ENCODE measurements at regions not wholly inside any gene's neighbourhood (a gene's known extent, or its start where the extent isn't known, plus 50 kb on each side); places are given as distances from the start of the nearest gene placed in this dataset.
A peak's percentile ranks its signal among the peaks of the same experiment; 100 is the strongest.

GRCh38 chr6:144474904-144475303 is 189.8 kb downstream of the UTRN start:
- Mint-ChIP-seq H3K4me3 (no peak overlapping the region), H3K9me3 (no peaks in the 10 kb centered on the region)

GRCh38 chr6:144475411-144475810 is 190.3 kb downstream of the UTRN start:
- ChIA-PET CTCF (no interaction called here), POLR2A (interaction anchor here (0.7 kb wide), 2 partner anchors 138 to 305 kb away, joined by 3 to 5 read pairs; no protein-coding TSS in a partner anchor)
- ATAC-seq (ENCODE audit: low read depth): no peak
- Mint-ChIP-seq H3K4me3 (no peak overlapping the region), H3K9me3 (no peaks in the 10 kb centered on the region), H3K27ac (peak overlapping the region; percentile 47), H3K4me1 (no peaks in the 10 kb centered on the region), H3K36me3 (ENCODE audit: low read depth) (peaks cover 78% of the 10 kb centered on the region), H3K27me3 (no peaks in the 10 kb centered on the region)
- no peak for TF ChIP-seq CTCF (IDR thresholded peaks at IDR 0.05)
- intact Hi-C loops (cut with micrococcal nuclease): no loop called here
- no peak for DNase-seq

More at GRCh38 chr6:144474904-144475303, 189.8 kb downstream of the UTRN start:
- Mint-ChIP-seq H3K4me1 (no peaks in the 10 kb centered on the region), H3K27me3 (no peaks in the 10 kb centered on the region), H3K27ac (no peak overlapping the region), H3K36me3 (ENCODE audit: low read depth) (peaks cover 74% of the 10 kb centered on the region)
- CTCF ChIA-PET: interaction anchor here (1.3 kb wide), 1 partner anchor 257 kb away, joined by 3 read pairs; no protein-coding TSS in a partner anchor
- no peak for DNase-seq
- no peak for ATAC-seq (ENCODE audit: low read depth)
- intact Hi-C loops (cut with micrococcal nuclease): no loop called here
- POLR2A ChIA-PET: interaction anchor here (0.7 kb wide), 1 partner anchor 137 kb away, joined by 3 read pairs; no protein-coding TSS in a partner anchor
- no peak for TF ChIP-seq CTCF (IDR thresholded peaks at IDR 0.05)

DNA sequence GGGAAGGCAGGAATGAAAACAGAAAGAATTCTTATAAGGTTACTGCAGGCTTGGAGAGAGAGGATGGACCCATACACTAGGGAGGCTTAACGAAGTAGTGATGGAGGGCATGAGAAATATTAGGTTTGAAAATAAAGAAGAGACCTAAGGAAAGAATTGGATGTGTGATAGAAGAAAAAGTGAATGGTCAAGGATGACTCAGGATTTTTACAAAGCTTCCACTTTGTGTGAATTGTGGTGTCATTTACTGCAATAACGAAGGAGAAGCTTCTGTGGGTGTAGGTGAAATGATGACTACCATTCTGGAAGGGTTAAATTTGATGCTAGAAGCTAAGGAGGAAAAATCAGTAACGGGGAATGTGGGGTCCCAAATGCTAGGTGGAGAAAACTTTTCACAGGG is 191.2 kb downstream of the UTRN start:
- Mint-ChIP-seq H3K27ac (peak overlapping the region; percentile 21), H3K4me3 (no peak overlapping the region), H3K27me3 (no peaks in the 10 kb centered on the region), H3K4me1 (no peaks in the 10 kb centered on the region), H3K36me3 (ENCODE audit: low read depth) (peaks cover 74% of the 10 kb centered on the region), H3K9me3 (no peaks in the 10 kb centered on the region)
- intact Hi-C loops (cut with micrococcal nuclease): no loop called here
- ATAC-seq (ENCODE audit: low read depth) (no peak), DNase-seq (no peak)
- CTCF ChIA-PET: interaction anchor here (1.4 kb wide), 1 partner anchor 260 kb away, joined by 3 read pairs; no protein-coding TSS in a partner anchor
- POLR2A ChIA-PET: no interaction called here
- TF ChIP-seq CTCF (IDR thresholded peaks at IDR 0.05): no peak

DNA sequence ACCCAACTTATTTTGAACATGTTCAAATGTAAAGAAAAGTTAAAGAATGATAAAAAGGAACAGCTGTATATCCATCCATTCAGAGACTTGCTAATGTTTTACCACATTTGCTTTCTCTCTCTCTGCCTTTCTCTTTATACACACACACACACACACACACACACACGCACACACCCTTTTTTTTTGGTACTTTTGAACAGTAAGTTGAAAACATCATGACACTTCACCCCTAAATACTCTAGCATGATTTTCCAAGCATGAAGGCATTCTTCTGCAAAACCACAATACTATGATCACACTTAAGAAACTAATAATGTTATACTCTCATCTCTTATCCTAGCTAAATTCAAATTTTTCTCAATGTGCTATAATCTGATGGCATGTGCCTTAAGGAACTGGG is 192.3 kb downstream of the UTRN start:
- DNase-seq: no peak
- peaks cover 67% of the 10 kb centered on the region for H3K36me3 Mint-ChIP-seq (ENCODE audit: low read depth)
- TF ChIP-seq CTCF (IDR thresholded peaks at IDR 0.05): no peak
- ChIA-PET CTCF (interaction anchor here (1.4 kb wide), 1 partner anchor 261 kb away, joined by 3 read pairs; no protein-coding TSS in a partner anchor), POLR2A (no interaction called here)
- ATAC-seq (ENCODE audit: low read depth): no peak
- H3K9me3 Mint-ChIP-seq: no peaks in the 10 kb centered on the region
- no peaks in the 10 kb centered on the region for H3K27me3 Mint-ChIP-seq
- peak overlapping the region; percentile 13 for H3K27ac Mint-ChIP-seq
- intact Hi-C loops (cut with micrococcal nuclease): no loop called here
- no peaks in the 10 kb centered on the region for H3K4me1 Mint-ChIP-seq
- no peak overlapping the region for H3K4me3 Mint-ChIP-seq

DNA sequence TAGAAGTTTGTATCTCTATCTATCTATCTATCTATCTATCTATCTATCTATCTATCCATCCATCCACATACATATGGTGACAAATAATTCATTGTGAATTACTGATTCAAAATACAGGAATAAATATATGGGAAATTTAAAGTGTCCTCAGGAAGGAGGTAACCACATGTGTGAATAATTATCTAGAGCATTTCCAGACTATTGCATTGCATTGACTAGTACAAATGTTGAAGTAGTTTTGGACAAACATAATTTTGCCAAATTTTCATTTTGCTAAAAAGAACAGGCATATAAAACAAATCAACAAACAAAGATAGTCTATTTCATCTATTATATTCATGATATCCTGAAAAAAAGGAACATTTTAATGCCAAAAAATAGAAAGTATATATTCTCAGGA is 192.7 kb downstream of the UTRN start:
- DNase-seq (no peak), ATAC-seq (ENCODE audit: low read depth) (no peak)
- ChIA-PET CTCF (interaction anchor here (1.4 kb wide), 1 partner anchor 262 kb away, joined by 3 read pairs; no protein-coding TSS in a partner anchor), POLR2A (no interaction called here)
- no peak for TF ChIP-seq CTCF (IDR thresholded peaks at IDR 0.05)
- peaks cover 68% of the 10 kb centered on the region for H3K36me3 Mint-ChIP-seq (ENCODE audit: low read depth)
- H3K27me3 Mint-ChIP-seq: no peaks in the 10 kb centered on the region
- no peak overlapping the region for H3K27ac Mint-ChIP-seq
- intact Hi-C loops (cut with micrococcal nuclease): no loop called here
- H3K9me3 Mint-ChIP-seq: no peaks in the 10 kb centered on the region
- H3K4me1 Mint-ChIP-seq: no peaks in the 10 kb centered on the region
- no peak overlapping the region for H3K4me3 Mint-ChIP-seq
